ENCODE measurements at regions not wholly inside any gene's neighbourhood (a gene's known extent, or its start where the extent isn't known, plus 50 kb on each side); places are given as distances from the start of the nearest gene placed in this dataset.

DNA sequence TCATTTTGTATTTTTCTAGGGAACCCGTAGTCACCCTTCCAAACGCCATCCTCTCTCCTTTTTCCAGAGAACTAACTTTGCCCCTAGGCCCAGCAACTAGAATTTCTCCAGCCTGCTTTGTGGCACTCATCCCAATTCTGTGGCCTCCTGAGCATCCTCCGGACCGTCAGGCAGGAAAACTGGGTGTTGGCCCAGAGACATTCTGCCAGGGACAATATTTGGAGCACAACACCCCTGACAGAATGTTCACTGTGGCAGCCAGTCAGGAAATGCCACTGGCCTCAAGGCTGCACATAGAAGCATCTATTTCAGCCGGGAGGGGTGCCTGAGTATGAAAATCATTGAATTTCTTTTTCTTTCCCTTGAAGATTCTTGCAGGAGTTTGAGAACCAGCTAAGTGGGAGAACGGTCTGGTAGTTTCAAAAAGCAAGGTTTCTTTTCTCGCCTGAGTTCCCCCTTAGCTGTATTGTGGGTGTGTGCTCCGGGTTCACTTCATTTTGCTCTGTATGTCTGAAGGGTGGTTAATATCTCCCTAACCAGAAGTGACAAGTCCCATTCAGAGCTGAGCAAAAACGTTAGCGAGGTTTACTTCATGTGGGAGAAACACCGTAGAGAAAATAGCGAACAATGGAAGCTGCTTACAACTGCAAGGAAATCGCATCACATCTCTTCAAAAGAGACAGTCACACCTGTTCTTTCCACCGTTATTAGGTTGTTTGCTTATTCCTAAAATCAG, 108.1 kb upstream of the TPM1 start:
- no peak overlapping the region for H3K4me3 ChIP-seq (ENCODE audit: low read depth, low read length)
- DNase-seq (ENCODE audit: low read depth), result peak; percentile 13
- TF ChIP-seq, protein P1, sequence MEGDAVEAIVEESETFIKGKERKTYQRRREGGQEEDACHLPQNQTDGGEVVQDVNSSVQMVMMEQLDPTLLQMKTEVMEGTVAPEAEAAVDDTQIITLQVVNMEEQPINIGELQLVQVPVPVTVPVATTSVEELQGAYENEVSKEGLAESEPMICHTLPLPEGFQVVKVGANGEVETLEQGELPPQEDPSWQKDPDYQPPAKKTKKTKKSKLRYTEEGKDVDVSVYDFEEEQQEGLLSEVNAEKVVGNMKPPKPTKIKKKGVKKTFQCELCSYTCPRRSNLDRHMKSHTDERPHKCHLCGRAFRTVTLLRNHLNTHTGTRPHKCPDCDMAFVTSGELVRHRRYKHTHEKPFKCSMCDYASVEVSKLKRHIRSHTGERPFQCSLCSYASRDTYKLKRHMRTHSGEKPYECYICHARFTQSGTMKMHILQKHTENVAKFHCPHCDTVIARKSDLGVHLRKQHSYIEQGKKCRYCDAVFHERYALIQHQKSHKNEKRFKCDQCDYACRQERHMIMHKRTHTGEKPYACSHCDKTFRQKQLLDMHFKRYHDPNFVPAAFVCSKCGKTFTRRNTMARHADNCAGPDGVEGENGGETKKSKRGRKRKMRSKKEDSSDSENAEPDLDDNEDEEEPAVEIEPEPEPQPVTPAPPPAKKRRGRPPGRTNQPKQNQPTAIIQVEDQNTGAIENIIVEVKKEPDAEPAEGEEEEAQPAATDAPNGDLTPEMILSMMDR (IDR thresholded peaks at IDR 0.05; ENCODE audit: insufficient read depth, low read depth, low read length, missing control alignments), result no peak

DNA sequence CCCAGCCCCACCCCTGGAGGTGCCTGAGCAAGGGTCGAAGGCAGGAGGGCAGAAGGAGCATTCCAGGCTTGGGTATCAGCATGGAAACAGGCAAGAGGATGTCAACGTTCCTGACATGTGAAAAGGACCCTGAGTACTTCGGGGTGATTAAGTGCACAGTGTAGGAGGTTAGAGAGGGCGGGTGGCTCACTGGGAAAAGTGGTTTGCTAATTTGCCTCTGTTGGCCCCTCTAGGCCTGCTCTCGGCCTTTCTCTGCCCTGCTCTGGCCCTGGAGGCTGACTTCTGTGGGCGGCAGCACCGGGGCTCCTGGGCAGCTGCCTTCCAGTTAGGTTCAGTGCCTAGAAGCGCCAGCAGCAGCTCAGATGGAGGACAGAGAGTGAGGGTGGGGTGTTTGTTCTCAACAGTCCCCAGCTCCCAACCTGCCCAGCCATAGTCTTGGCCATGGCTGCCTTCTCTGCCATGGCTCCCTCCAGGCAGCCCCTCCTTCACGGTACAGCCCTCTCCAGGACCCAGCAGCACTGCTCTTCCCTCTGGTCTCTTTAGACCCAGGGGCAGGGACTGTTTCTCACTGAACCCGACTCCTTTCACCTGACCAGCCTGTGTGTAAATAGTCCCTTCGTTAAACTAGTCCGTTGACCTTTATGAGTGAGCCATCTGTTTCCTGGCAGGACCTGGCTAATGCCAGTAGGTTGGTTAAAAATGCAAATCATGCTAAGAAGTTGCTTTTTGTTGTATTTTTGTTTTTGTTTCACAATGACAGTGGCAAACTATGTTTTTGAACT, 107.1 kb upstream of the TPM1 start:
- H3K4me3 ChIP-seq (ENCODE audit: low read depth, low read length), result no peak overlapping the region
- peak; percentile 46 for DNase-seq (ENCODE audit: low read depth)
- TF ChIP-seq, protein P1 (IDR thresholded peaks at IDR 0.05; ENCODE audit: insufficient read depth, low read depth, low read length, missing control alignments), result no peak

DNA sequence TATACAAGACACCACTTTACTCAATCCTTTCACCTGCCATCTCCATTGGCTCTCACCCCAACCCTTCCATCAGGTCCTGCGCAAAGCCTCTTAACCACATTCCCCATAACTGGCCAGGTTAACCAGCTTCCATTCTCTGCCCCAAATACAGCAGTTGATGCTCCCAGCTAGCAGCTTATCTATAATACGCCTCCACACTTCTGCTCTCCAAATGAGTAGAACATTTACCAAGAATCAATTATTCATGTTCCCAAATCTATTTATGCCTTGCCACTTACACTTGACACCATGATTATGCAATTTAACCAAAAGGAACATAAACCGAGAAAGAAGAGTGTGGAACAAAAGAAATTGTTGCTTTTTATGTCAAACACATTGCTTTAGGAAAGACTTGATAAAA, 103.7 kb upstream of the TPM1 start:
- H3K4me3 ChIP-seq (ENCODE audit: low read depth, low read length), result no peak overlapping the region
- no peak for DNase-seq (ENCODE audit: low read depth)
- TF ChIP-seq, protein P1 (IDR thresholded peaks at IDR 0.05; ENCODE audit: insufficient read depth, low read depth, low read length, missing control alignments), result no peak

DNA sequence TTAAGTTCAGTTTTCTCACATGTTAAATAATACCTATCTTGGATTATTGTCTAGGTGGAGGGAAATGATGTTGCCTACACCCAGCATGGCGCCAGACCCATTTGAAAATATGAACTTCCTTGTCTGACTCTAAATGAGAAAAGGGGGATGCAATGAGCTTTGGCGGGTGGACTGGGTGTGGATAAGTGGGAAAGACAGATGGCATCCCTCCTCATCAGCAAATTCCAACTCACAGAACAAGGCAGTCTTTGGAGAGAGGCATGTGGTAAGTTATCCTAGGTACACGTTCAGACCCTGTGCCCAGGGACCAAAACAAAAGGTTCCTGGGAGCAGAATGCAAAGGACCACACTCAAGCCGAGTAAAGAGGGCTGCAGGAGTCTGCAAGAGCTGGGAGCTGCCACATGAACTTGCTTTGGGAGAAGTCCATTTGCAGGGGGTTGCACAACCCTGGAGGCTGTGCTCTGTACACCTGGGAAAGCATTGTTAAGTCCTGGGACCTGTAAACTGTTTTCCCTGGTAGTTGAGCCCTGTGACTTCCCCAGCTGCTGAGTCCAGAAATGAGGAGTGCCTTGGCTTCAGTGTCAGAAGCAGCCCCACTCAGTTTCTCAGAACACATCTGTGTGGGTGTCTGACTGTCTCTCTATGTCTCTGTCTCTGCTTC, 102.3 kb upstream of the TPM1 start:
- H3K4me3 ChIP-seq (ENCODE audit: low read depth, low read length), result no peak overlapping the region
- TF ChIP-seq, protein P1 (IDR thresholded peaks at IDR 0.05; ENCODE audit: insufficient read depth, low read depth, low read length, missing control alignments), result no peak
- no peak for DNase-seq (ENCODE audit: low read depth)

DNA sequence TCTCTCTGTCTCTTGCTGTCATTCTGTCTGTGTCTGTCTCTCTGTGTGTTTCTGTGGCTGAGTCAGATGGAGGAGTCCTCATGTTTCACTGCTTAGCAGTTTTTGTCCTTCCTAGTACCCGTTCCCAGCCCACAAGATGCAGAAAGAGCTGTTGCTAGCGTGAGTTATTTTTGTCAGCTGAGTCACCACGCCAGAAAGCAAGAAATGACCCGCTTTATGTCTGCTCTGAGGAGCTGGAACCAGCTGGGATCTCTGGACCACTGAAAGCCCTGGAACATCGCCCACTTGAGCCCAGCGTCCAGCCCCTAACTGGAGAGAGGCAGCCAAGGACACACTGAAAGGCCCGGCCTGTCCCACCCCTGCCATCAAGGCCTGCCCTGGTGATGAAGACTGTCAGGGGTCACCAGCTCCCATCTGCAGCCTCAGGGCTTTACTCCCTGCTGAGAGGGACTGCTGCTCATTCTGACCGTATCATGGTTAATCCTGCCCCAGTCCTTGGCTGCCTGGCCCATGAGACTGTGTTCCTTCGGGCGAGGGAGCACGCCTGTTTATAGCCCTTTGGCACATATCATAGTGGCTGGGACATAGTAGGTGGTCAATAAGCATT, 101.7 kb upstream of the TPM1 start:
- TF ChIP-seq, protein P1 (IDR thresholded peaks at IDR 0.05; ENCODE audit: insufficient read depth, low read depth, low read length, missing control alignments), result no peak
- no peak overlapping the region for H3K4me3 ChIP-seq (ENCODE audit: low read depth, low read length)
- peak; percentile 47 for DNase-seq (ENCODE audit: low read depth)

DNA sequence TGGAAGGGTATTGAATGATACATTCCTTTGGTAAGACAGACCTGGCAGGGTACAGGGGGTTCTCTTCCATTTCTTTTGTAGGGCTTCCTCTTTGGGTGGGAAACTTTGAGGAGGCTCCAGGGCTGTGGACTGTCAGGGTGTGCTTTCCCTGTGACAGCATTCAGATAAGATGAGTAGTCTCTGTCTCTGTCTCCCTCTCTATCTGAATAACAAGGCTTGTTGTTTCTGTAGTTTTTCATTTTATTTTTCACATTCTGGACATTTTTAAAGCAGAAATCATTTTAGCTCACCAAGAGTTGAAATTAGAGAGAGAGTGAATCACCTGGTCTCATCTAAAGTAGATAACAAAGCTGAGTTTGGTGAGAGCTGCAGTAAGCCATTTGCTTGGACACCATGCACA, 100.8 kb upstream of the TPM1 start:
- no peak for DNase-seq (ENCODE audit: low read depth)
- TF ChIP-seq, protein P1 (IDR thresholded peaks at IDR 0.05; ENCODE audit: insufficient read depth, low read depth, low read length, missing control alignments), result no peak
- H3K4me3 ChIP-seq (ENCODE audit: low read depth, low read length), result no peak overlapping the region
